Endothelial cell of umbilical vein (primary cell): ENCODE measurements at regions not wholly inside any gene's neighbourhood (a gene's known extent, or its start where the extent isn't known, plus 50 kb on each side); places are given as distances from the start of the nearest gene placed in this dataset.

Experiments used
- BruUV-seq: library from RNA; stranded (reverse); fragments of 400-500 nt; replicated peaks from 2 replicates; lab custom pipeline; 2021; lab: Mats Ljungman, UMichigan
- CTCF ChIA-PET: fragments of 300-600, 350-600 bp; sonication (Branson Sonifier 250); formaldehyde crosslinking; loops from one replicate; lab custom pipeline; 2021; ENCODE audit warnings: antibody characterized with exemption, inconsistent platforms; lab: Charles Lee
- POLR2A ChIA-PET: fragments of 300-600, 350-600 bp; sonication (Branson Sonifier 250); formaldehyde crosslinking; loops from one replicate; lab custom pipeline; 2021; ENCODE audit warnings: antibody characterized with exemption, inconsistent platforms; lab: Charles Lee
- DNase-seq: peaks from one replicate; pipeline ENCODE4 v3.0.0-alpha.2; 2011; ENCODE audit warnings: low read depth, low spot score
- FAIRE-seq: peaks from 2 replicates; lab custom pipeline; 2011; peaks lifted over from hg19 to GRCh38; lab: Jason Lieb, UNC
- H2AFZ ChIP-seq: 2 replicates; pipeline ENCODE4 v1.6.0; 2012; ENCODE audit warnings: low read depth, low read length, control low read depth, inconsistent platforms
- H3K27ac ChIP-seq: 2 replicates; pipeline ENCODE4 v1.5.1; 2011; ENCODE audit warnings: low read depth, mild to moderate bottlenecking, control low read depth, low read length, moderate library complexity; ENCODE audit not compliant: insufficient read depth
- H3K27me3 ChIP-seq, 2 experiments: 2 replicates each; pipeline versions ENCODE4 v1.6.0 to v1.6.1; 2011; ENCODE audit warnings: low read length in 2 of 2, mixed read lengths in 1 of 2; ENCODE audit not compliant: control insufficient read depth in 2 of 2, insufficient read depth in 2 of 2
- H3K36me3 ChIP-seq, 2 experiments: 2 replicates in 1 of 2; 3 replicates in 1 of 2; pipeline ENCODE4 v1.5.1; 2011; ENCODE audit warnings: low read length in 2 of 2, mild to moderate bottlenecking in 1 of 2, moderate library complexity in 1 of 2; ENCODE audit not compliant: control insufficient read depth in 2 of 2, insufficient read depth in 2 of 2; ENCODE audit errors: extremely low read depth in 1 of 2
- H3K4me1 ChIP-seq: 3 replicates; pipeline ENCODE4 v1.5.1; 2011; ENCODE audit warnings: mild to moderate bottlenecking, low read length; ENCODE audit not compliant: control insufficient read depth, insufficient read depth; ENCODE audit errors: extremely low read depth
- H3K4me2 ChIP-seq: 2 replicates; pipeline ENCODE4 v1.6.1; 2011; ENCODE audit warnings: low read length, control low read depth, mixed read lengths; ENCODE audit not compliant: insufficient read depth
- H3K4me3 ChIP-seq, 3 experiments: fragments of 200-600 bp in 1 of 3; sonication (generic), shearing (Covaris generic) in 1 of 3; replicated peaks in 1 of 3; 2 replicates each; pipeline ENCODE4 v1.5.1; 2011 to 2016; ENCODE audit warnings: control low read depth in 3 of 3, low read length in 3 of 3, mild to moderate bottlenecking in 2 of 3, inconsistent platforms in 1 of 3, low read depth in 1 of 3, moderate library complexity in 1 of 3; ENCODE audit not compliant: insufficient read depth in 1 of 3
- H3K79me2 ChIP-seq: 2 replicates; pipeline ENCODE4 v1.6.0; 2012; ENCODE audit warnings: low read length, inconsistent platforms; ENCODE audit not compliant: control insufficient read depth, insufficient read depth
- H3K9ac ChIP-seq: replicated peaks from 2 replicates; pipeline ENCODE3; 2011; ENCODE audit warnings: low read length, control low read depth; ENCODE audit not compliant: insufficient read depth; ENCODE audit errors: extremely low read depth
- H3K9me1 ChIP-seq: replicated peaks from 3 replicates; pipeline ENCODE4 v1.6.0; 2011; ENCODE audit warnings: mild to moderate bottlenecking, low read length; ENCODE audit not compliant: control insufficient read depth, insufficient read depth; ENCODE audit errors: extremely low read depth
- H3K9me3 ChIP-seq: replicated peaks from 2 replicates; pipeline ENCODE4 v1.5.1; 2012; ENCODE audit warnings: low read length, inconsistent platforms; ENCODE audit not compliant: control insufficient read depth, insufficient read depth
- H4K20me1 ChIP-seq: replicated peaks from 2 replicates; pipeline ENCODE3; 2011; ENCODE audit warnings: mild to moderate bottlenecking, low read length; ENCODE audit not compliant: control insufficient read depth, insufficient read depth; ENCODE audit errors: extremely low read depth
- EZH2 ChIP-seq: IDR thresholded peaks from 2 replicates; pipeline ENCODE4 v1.6.1; 2012; ENCODE audit warnings: borderline replicate concordance, low read depth, mild to moderate bottlenecking, moderate library complexity, low read length, inconsistent platforms; ENCODE audit not compliant: severe bottlenecking
- FOS ChIP-seq: IDR thresholded peaks from 2 replicates; pipeline ENCODE4 v1.6.1; 2011; ENCODE audit warnings: mild to moderate bottlenecking, low read length, moderate library complexity, borderline replicate concordance; ENCODE audit not compliant: insufficient read depth
- GATA2 ChIP-seq: IDR thresholded peaks from 2 replicates; pipeline ENCODE4 v1.7.0; 2011; ENCODE audit warnings: low read depth, mild to moderate bottlenecking, moderate library complexity, mixed read lengths, low read length; ENCODE audit not compliant: insufficient read length, insufficient read depth
- JUN ChIP-seq: IDR thresholded peaks from 2 replicates; pipeline ENCODE4 v1.6.1; 2011; ENCODE audit warnings: borderline replicate concordance, low read depth; ENCODE audit not compliant: insufficient read length, insufficient read depth
- MYC ChIP-seq: IDR thresholded peaks from one replicate; pipeline ENCODE4 v1.6.1; 2011; ENCODE audit warnings: mild to moderate bottlenecking, low read depth, low read length
- POLR2A ChIP-seq: IDR thresholded peaks from 2 replicates; pipeline ENCODE4 v1.6.1; 2012; ENCODE audit warnings: low read depth, mild to moderate bottlenecking, control low read depth, low read length
- POLR2AphosphoS5 ChIP-seq: IDR thresholded peaks from 2 replicates; pipeline ENCODE4 v1.6.1; 2012; ENCODE audit warnings: low read depth, mild to moderate bottlenecking, control low read depth, low read length, moderate library complexity; ENCODE audit not compliant: insufficient read depth
- dilution Hi-C: fragments of 300-500 bp; cut with MboI; formaldehyde crosslinking; loops from one replicate; pipeline ENCODE4 v1.15.0; 2019; ENCODE audit warnings: low sequenced_read_pairs; ENCODE audit not compliant: extremely low pct_ligation_motif_present
- intact Hi-C: fragments of 100-400 bp; cut with micrococcal nuclease; formaldehyde crosslinking; loops from one replicate; pipeline ENCODE4 v1.10.0; 2022
- TF ChIP-seq, protein P1 (sequence below): IDR thresholded peaks from 2 replicates; pipeline ENCODE4 v1.6.1; 2011; ENCODE audit not compliant: insufficient read depth, insufficient read length
- TF ChIP-seq, protein P2 (sequence below), 2 donors: IDR thresholded peaks; 1 replicate in 1 of 2; 2 replicates in 1 of 2; pipeline ENCODE4 v1.5.1; 2011; ENCODE audit warnings: low read length in 2 of 2, mild to moderate bottlenecking in 2 of 2, moderate library complexity in 2 of 2, control low read depth in 1 of 2, inconsistent platforms in 1 of 2, low read depth in 1 of 2; ENCODE audit not compliant: insufficient read depth in 1 of 2; ENCODE audit errors: extremely low read depth in 1 of 2

DNA sequence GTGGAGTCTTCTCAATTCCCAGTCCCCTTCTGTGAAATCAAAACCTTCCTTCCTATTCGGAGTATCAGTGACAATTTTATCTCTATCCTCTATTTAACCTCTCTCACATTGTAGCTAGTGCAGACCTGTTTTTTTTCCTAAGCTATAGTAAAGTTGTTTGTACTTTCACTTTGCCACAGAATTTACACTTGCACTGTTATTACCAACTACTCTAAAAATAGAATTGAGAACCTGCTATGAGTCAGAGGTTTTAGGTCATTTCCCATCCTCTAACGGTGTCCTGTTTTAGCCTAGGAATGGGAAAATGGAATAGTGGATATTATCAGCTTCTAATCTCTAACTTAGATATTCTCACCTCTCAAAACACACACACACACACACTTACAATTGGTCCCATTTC is 862.7 kb downstream of the NCAM2 start:
- TF ChIP-seq FOS: no peak
- TF ChIP-seq MYC: no peak
- TF ChIP-seq, protein P1, sequence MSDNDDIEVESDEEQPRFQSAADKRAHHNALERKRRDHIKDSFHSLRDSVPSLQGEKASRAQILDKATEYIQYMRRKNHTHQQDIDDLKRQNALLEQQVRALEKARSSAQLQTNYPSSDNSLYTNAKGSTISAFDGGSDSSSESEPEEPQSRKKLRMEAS: no peak
- TF ChIP-seq JUN: no peak
- TF ChIP-seq POLR2A: no peak
- TF ChIP-seq, protein P2, sequence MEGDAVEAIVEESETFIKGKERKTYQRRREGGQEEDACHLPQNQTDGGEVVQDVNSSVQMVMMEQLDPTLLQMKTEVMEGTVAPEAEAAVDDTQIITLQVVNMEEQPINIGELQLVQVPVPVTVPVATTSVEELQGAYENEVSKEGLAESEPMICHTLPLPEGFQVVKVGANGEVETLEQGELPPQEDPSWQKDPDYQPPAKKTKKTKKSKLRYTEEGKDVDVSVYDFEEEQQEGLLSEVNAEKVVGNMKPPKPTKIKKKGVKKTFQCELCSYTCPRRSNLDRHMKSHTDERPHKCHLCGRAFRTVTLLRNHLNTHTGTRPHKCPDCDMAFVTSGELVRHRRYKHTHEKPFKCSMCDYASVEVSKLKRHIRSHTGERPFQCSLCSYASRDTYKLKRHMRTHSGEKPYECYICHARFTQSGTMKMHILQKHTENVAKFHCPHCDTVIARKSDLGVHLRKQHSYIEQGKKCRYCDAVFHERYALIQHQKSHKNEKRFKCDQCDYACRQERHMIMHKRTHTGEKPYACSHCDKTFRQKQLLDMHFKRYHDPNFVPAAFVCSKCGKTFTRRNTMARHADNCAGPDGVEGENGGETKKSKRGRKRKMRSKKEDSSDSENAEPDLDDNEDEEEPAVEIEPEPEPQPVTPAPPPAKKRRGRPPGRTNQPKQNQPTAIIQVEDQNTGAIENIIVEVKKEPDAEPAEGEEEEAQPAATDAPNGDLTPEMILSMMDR (IDR thresholded peaks at IDR 0.05; ENCODE audit: extremely low read depth in 1 of 2, insufficient read depth in 1 of 2, low read depth in 1 of 2, low read length in 2 of 2): no peak
- no peak for TF ChIP-seq POLR2AphosphoS5
- TF ChIP-seq GATA2: no peak
- TF ChIP-seq EZH2: no peak
- no peaks in the 10 kb centered on the region for H3K36me3 ChIP-seq
- no peaks in the 10 kb centered on the region for H3K9me1 ChIP-seq
- FAIRE-seq (no peak), DNase-seq (no peak)
- H3K4me3 ChIP-seq: no peak overlapping the region
- H3K27ac ChIP-seq: no peak overlapping the region
- ChIA-PET POLR2A (no interaction called here), CTCF (no interaction called here)
- no peak overlapping the region for H3K9ac ChIP-seq
- no TSS peak for BruUV-seq
- H3K9me3 ChIP-seq: peaks cover 4% of the 10 kb centered on the region
- intact Hi-C loops: no loop called here
- H4K20me1 ChIP-seq: no peaks in the 10 kb centered on the region
- no peaks in the 10 kb centered on the region for H3K27me3 ChIP-seq
- no peaks in the 10 kb centered on the region for H3K79me2 ChIP-seq
- H2AFZ ChIP-seq: no peak overlapping the region
- no peak overlapping the region for H3K4me2 ChIP-seq
- no peaks in the 10 kb centered on the region for H3K4me1 ChIP-seq
- dilution Hi-C loops: no loop called here
